HG02981 (cell line): ENCODE measurements at regions not wholly inside any gene's neighbourhood (a gene's known extent, or its start where the extent isn't known, plus 50 kb on each side); places are given as distances from the start of the nearest gene placed in this dataset.
"Not testable (repeated sequence)": the region's sequence is repeated elsewhere in the genome, so short reads cannot be mapped to it uniquely, and the experiment has no call there.

Experiments
- ATAC-seq: cut with Tn5 transposase; IDR thresholded peaks from one replicate; pipeline ENCODE4 v1.9.1; 2021; ENCODE audit warnings: mild to moderate bottlenecking, moderate library complexity; ENCODE audit not compliant: unreplicated experiment

DNA sequence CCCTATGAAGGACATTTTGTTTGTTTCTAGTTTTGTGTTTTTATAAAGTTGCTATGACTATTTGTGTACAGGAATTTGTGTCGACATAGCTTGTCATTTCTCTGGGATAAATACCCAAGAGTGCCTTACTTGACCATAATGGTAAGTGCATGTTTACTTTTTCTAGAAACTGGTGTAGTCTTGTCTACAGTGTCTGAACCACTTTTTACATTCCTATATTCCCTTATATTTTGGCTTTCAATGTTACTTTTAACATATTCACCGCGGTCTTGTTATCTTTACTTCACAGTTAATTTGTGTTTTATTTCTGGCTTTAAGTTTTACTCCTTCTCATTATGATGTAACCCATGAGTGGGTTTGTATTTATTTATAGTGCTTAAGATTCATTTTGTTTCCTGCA, 444.4 kb upstream of the RGS17 start:
- no peak for ATAC-seq

GRCh38 chr6:153574231-153574630, 443.1 kb upstream of the RGS17 start:
- no peak for ATAC-seq

GRCh38 chr6:153572371-153572770, 441.3 kb upstream of the RGS17 start:
- ATAC-seq = no peak

DNA sequence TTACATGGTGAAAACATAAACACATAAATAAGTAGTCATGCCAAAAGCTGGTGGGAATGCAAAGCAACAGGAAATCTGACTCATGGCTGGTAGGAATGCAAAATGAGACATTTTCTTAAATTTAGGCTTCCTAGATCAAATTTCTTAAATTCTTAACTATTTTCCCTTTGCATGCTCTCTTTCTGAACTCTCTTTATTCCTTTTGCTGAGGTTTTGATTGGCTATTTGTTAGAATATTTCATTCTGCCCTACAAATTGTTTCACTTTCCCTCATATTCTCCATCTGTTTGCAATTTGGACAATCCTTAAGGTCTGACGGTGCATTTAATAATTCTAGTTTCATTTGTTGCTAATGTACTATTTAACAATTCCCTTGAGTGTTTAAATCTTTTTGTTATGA, 437.5 kb upstream of the RGS17 start:
- no peak for ATAC-seq

DNA sequence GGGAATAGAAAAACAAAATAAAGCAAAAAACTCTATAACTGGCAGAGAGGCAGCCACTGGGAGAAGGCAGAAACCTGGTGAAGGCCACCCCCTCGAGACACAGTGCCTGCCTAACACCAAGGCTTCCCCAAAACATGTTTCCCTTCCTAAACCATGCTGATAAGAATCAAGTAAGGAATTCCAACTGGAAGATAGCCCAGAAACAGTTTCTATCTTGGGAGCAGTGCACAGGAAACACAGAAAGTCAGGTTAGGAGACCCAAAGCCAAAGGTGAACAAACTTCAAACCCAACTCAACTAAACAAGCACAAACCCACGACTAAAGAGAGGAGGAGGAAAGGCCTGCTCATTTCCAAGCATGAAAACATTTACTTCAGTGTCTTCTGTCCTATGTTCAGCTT, 433.7 kb upstream of the RGS17 start:
- ATAC-seq = no peak

- ATAC-seq = no peak
Measured at GRCh38 chr6:153563001-153563400, 431.9 kb upstream of the RGS17 start.

DNA sequence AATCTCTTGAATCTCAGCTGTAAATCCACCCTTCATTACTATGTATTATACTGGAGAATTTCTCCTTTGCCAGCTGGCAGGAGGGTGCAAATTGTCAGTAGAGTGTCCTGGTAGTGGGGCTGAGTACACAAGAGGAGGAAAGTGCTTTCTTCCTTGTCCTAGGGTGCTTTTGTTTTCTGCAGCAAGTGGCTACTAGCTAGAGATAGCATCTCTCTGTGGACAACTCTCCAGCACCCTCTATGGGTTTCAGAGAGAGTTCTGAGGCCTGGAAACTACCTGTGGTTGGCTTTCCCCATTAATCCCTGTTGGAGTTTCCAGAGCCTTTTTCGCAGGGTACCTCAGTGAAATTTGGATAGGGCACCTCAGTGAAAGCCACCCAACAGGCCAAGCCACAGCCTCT, 422.5 kb upstream of the RGS17 start:
- no peak for ATAC-seq

DNA sequence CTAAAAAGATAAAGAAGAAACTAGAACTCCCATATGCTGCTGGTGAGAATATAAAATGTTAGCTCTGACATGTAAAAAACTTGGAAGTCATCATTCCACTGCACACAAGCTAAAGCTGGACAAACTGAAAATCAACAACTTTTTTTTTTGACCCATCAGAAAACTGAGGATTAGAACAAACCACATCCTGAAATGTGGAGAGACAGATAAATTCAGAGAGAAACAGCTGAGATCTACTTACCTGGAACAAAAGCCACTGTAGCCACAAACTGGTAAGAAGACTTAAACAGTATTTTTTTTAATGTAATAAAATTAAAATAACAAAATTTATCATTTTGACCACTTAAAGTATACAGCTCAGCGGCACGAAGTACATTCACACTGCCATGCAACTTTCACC, 408.5 kb upstream of the RGS17 start:
- no peak for ATAC-seq

GRCh38 chr6:153538491-153538890, 407.4 kb upstream of the RGS17 start:
- no peak for ATAC-seq

DNA sequence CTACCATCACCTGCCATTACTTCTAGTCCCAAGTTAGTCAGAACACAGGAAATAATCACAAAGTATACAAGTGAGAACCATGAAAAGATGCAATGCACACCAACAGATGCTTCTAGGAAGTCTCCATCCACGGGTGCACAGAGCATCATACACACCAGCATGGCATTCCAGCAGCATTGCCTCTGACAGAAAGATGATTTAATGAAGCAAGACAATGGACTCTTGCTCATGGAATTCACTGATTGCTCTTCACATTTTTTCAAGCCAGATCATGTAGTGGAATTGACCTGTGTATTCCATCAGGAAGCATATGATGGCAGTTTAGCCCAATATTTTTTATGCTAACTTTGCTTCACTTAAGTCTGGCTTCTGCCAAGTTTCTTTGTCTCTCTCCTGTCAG, 406.3 kb upstream of the RGS17 start:
- ATAC-seq = no peak

GRCh38 chr6:153526479-153526878, 395.4 kb upstream of the RGS17 start:
- ATAC-seq = no peak

DNA sequence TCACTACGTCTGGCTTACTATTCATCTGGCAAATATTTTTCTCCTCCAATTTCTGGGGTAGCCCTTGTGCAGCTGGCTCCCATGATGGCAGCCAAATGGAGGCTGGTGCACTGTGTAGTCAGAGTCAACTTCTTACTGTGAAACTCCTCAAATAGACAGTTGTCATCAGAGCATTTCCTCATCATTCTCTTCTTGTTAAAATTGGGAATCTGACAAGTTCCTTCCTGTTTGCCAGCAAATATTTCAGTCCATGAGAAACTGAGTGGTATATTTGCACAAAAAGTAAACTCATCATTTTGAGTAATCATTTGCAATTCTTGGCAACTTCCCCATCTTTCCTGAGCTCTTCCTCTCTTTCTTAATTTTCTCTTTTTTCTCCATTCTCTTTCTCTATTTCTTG, 394.9 kb upstream of the RGS17 start:
- no peak for ATAC-seq

GRCh38 chr6:153523390-153523789, 392.3 kb upstream of the RGS17 start:
- no peak for ATAC-seq

DNA sequence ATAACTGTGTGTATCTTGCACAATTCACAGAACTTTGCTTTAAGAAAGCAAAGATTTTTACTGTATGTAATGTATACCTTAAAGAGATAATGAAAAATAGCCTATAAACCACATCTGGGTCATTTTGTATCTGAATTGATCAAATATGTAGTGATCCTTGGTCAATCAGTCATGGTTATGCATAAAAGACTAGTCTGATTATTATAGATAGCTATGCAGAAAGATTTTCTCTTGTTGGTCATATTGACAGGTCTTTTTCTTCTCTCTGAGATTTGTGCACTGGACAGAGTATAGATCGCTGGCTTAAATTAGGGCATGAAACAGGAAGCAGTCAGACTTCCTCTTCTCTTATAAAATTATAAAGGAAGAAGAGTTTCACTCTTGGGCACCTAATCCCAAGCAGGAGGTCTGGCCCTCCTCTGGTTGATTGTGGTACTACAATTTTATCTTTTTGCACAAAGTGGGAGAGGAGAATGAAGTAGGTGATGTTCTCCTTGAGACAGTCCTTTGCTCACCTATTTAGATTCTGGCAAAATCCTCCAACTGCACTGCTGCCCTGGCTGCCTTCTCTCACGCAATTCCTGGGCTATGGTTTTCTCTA, 380.9 kb upstream of the RGS17 start:
- peak; percentile 85 for ATAC-seq

- no peak for ATAC-seq
Measured at GRCh38 chr6:153503810-153504209, 372.7 kb upstream of the RGS17 start.

DNA sequence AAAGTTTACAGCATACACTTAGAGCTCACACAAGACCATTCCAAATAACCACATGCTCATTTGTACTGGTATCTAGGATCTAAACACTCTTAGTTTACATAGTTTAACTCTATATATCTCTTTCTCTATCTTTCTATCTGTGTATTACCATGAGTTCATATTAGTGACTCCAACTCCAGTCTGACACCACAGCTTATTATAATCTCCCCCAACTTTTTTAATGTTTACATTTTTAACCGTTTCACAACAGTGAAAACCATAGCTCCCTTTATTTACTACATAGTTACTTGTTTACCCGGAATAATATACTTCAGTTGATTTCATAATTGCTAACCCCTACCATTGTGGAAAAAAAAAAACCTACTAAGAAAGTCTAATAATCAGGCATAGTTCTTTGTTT, 362.4 kb upstream of the RGS17 start:
- no peak for ATAC-seq

GRCh38 chr6:153489479-153489878, 358.4 kb upstream of the RGS17 start:
- ATAC-seq = no peak

DNA sequence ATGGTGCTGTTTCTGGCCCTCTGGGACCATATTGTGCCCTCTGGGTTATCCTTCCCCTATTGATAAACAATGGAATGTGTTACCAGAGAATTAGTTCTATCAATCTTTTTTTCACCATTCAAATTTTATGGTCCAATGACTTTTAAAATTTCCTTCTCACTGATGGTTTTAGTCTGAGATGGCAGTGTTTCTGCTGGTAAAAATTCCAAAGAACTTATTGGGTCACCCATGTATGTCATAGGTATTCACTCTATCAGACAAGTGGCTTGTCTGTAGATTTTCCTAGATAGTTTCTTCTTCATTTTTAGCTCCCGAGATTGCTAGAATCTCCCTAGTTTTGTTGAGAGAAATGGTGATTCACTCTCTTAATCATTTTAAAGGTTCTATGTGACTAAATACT, 357.2 kb upstream of the RGS17 start:
- no peak for ATAC-seq

DNA sequence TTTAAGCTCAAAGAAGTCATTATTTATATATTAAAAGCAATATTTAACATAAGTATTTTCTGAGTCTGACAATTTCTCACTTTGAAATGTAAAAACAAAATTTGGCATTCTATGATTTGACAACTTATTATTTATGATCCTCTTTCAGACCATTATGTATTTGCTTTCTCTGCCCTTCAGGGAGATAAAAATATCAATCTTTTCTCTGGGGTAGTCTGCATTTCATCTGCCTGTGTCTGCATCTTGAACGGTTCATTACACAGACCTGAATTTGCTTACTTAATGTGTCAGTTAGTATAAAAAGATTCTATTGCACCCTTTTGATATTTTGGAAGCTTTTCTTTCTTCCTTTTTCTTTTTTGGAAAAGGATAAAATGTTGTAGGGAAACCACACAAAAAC, 354.0 kb upstream of the RGS17 start:
- ATAC-seq = no peak

DNA sequence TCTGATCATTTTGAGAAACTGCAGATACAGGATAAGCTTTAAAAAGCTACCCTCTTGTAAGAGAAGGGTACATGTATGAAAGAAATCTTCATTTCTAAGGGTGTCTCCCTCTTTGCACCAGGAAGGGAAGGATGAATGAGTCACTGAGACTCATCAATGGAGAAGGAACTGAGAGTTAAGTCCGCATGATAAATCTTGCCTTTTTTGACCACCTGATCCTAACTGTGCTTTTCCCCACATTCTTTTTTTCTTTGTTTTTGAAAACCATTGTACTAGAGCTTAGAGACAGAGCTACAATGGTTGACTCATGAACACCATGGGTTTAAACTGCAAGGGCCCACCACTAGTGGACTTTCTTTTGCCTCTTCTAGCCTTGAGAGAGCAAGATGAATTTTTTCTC, 353.0 kb upstream of the RGS17 start:
- ATAC-seq = no peak

GRCh38 chr6:153476243-153476642, 345.2 kb upstream of the RGS17 start:
- no peak for ATAC-seq

GRCh38 chr6:153465050-153465449, 334.0 kb upstream of the RGS17 start:
- no peak for ATAC-seq

- ATAC-seq = no peak
Measured at GRCh38 chr6:153449279-153449678, 318.2 kb upstream of the RGS17 start.

DNA sequence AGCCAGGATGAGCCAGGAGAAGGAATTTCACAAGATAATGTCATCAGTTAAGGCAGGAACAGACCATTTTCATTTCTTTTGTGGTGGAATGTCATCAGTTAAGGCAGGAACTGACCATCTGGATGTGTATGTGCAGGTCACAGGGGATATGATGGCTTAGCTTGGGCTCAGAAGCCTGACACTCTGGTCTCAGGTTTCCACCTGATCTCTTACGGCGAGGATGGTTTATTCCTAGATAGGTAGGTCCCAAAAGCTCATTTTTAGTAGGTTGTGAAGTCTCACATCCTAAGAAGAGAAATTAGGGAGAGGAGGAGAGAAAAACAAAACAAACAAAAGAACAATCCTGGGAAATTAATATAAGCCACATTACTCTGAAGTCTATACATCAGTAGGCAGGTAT, 311.7 kb upstream of the RGS17 start:
- not testable (repeated sequence) for ATAC-seq
